ENCODE measurements at regions not wholly inside any gene's neighbourhood (a gene's known extent, or its start where the extent isn't known, plus 50 kb on each side); places are given as distances from the start of the nearest gene placed in this dataset.

GRCh38 chr15:47566610-47567009 lies 150.7 kb upstream of the SEMA6D start:
- TF ChIP-seq MAZ (IDR thresholded peaks at IDR 0.05; ENCODE audit: borderline replicate concordance, low read depth, low read length) = no peak
- no peak for TF ChIP-seq CHD2 (IDR thresholded peaks at IDR 0.05; ENCODE audit: low read length, partially characterized antibody)
- TF ChIP-seq POLR2AphosphoS2 (conservative IDR thresholded peaks at IDR 0.05; ENCODE audit: low read length) = no peak
- TF ChIP-seq, protein P1, sequence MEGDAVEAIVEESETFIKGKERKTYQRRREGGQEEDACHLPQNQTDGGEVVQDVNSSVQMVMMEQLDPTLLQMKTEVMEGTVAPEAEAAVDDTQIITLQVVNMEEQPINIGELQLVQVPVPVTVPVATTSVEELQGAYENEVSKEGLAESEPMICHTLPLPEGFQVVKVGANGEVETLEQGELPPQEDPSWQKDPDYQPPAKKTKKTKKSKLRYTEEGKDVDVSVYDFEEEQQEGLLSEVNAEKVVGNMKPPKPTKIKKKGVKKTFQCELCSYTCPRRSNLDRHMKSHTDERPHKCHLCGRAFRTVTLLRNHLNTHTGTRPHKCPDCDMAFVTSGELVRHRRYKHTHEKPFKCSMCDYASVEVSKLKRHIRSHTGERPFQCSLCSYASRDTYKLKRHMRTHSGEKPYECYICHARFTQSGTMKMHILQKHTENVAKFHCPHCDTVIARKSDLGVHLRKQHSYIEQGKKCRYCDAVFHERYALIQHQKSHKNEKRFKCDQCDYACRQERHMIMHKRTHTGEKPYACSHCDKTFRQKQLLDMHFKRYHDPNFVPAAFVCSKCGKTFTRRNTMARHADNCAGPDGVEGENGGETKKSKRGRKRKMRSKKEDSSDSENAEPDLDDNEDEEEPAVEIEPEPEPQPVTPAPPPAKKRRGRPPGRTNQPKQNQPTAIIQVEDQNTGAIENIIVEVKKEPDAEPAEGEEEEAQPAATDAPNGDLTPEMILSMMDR (IDR thresholded peaks at IDR 0.05) = no peak
- TF ChIP-seq, protein P2, sequence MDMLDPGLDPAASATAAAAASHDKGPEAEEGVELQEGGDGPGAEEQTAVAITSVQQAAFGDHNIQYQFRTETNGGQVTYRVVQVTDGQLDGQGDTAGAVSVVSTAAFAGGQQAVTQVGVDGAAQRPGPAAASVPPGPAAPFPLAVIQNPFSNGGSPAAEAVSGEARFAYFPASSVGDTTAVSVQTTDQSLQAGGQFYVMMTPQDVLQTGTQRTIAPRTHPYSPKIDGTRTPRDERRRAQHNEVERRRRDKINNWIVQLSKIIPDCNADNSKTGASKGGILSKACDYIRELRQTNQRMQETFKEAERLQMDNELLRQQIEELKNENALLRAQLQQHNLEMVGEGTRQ (IDR thresholded peaks at IDR 0.05) = no peak

All from A549 (cell line).